ENCODE measurements at regions not wholly inside any gene's neighbourhood (a gene's known extent, or its start where the extent isn't known, plus 50 kb on each side); places are given as distances from the start of the nearest gene placed in this dataset.

- TF ChIP-seq CTCF (IDR thresholded peaks at IDR 0.05) = no peak
- H3K36me3 ChIP-seq = no peaks in the 10 kb centered on the region
- no peak for DNase-seq
- H3K9me3 ChIP-seq = no peaks in the 10 kb centered on the region
- no peaks in the 10 kb centered on the region for H3K4me1 ChIP-seq
- intact Hi-C loops (cut with DNase I; ENCODE audit: low total_unique reads) = no loop called here
- no peak overlapping the region for H3K27ac ChIP-seq
- no peak overlapping the region for H3K4me3 ChIP-seq
- peaks cover 0 to 16% of the 10 kb centered on the region in 2 donors for H3K27me3 ChIP-seq
Observed at GRCh38 chr1:29969576-29969975, 733.3 kb downstream of the PTPRU start.

- TF ChIP-seq CTCF (IDR thresholded peaks at IDR 0.05) = no peak
- Histone ChIP-seq H3K4me1 (no peaks in the 10 kb centered on the region), H3K9me3 (no peaks in the 10 kb centered on the region), H3K27me3 (peaks cover 0 to 37% of the 10 kb centered on the region in 2 donors), H3K27ac (no peak overlapping the region), H3K36me3 (no peaks in the 10 kb centered on the region), H3K4me3 (no peak overlapping the region)
- intact Hi-C loops (cut with DNase I; ENCODE audit: low total_unique reads) = no loop called here
- no peak for DNase-seq
Observed at GRCh38 chr1:29967261-29967660, 730.9 kb downstream of the PTPRU start.

GRCh38 chr1:29966526-29967045, 730.3 kb downstream of the PTPRU start:
- Histone ChIP-seq H3K4me3 (no peak overlapping the region), H3K27me3 (peaks cover 0 to 36% of the 10 kb centered on the region in 2 donors), H3K36me3 (no peaks in the 10 kb centered on the region), H3K27ac (no peak overlapping the region), H3K4me1 (no peaks in the 10 kb centered on the region), H3K9me3 (no peaks in the 10 kb centered on the region)
- no peak for TF ChIP-seq CTCF (IDR thresholded peaks at IDR 0.05)
- intact Hi-C loops (cut with DNase I; ENCODE audit: low total_unique reads) = no loop called here
- DNase-seq = no peak

- intact Hi-C loops (cut with DNase I; ENCODE audit: low total_unique reads) = no loop called here
Observed at GRCh38 chr1:29964718-29965533, 728.6 kb downstream of the PTPRU start.

GRCh38 chr1:29963946-29964345, 727.6 kb downstream of the PTPRU start:
- Histone ChIP-seq H3K9me3 (no peaks in the 10 kb centered on the region), H3K27ac (no peak overlapping the region), H3K4me3 (no peak overlapping the region), H3K4me1 (no peaks in the 10 kb centered on the region), H3K36me3 (no peaks in the 10 kb centered on the region), H3K27me3 (peaks cover 0 to 45% of the 10 kb centered on the region in 2 donors)
- intact Hi-C loops (cut with DNase I; ENCODE audit: low total_unique reads) = no loop called here
- TF ChIP-seq CTCF (IDR thresholded peaks at IDR 0.05) = no peak
- peak in 1 of 2 donors; percentile 33 for DNase-seq

More at GRCh38 chr1:29964718-29965533, 728.6 kb downstream of the PTPRU start:
- no peaks in the 10 kb centered on the region for H3K9me3 ChIP-seq
- H3K27ac ChIP-seq = no peak overlapping the region
- H3K4me3 ChIP-seq = no peak overlapping the region
- no peaks in the 10 kb centered on the region for H3K36me3 ChIP-seq
- no peak for TF ChIP-seq CTCF (IDR thresholded peaks at IDR 0.05)
- DNase-seq = no peak
- H3K4me1 ChIP-seq = no peaks in the 10 kb centered on the region
- peaks cover 0 to 45% of the 10 kb centered on the region in 2 donors for H3K27me3 ChIP-seq

Measured in tibial artery (tissue), 4 donors.